Activated CD8-positive, alpha-beta memory T cell treated with anti-CD3 and anti-CD28 coated beads for 4 hours (primary cell): ENCODE measurements at regions not wholly inside any gene's neighbourhood (a gene's known extent, or its start where the extent isn't known, plus 50 kb on each side); places are given as distances from the start of the nearest gene placed in this dataset.

ENCODE experiments used
- DNase-seq, 2 donors: peaks; one replicate each; pipeline ENCODE4 v3.0.0-alpha.2; 2020; ENCODE audit warnings: low read depth in 2 of 2

GRCh38 chr13:90156390-90156789, 1191.1 kb upstream of the MIR17HG start:
- no peak for DNase-seq

- no peak for DNase-seq
Observed at GRCh38 chr13:90168953-90169352, 1178.5 kb upstream of the MIR17HG start.

GRCh38 chr13:90170208-90170607, 1177.3 kb upstream of the MIR17HG start:
- DNase-seq, result no peak

- no peak for DNase-seq
Observed at GRCh38 chr13:90171649-90172048, 1175.8 kb upstream of the MIR17HG start.

GRCh38 chr13:90177512-90177911, 1170.0 kb upstream of the MIR17HG start:
- DNase-seq, result no peak

- DNase-seq, result no peak
Observed at GRCh38 chr13:90184355-90184754, 1163.1 kb upstream of the MIR17HG start.

- DNase-seq, result no peak
Observed at GRCh38 chr13:90185734-90186133, 1161.8 kb upstream of the MIR17HG start.

GRCh38 chr13:90187478-90188350, 1159.8 kb upstream of the MIR17HG start:
- DNase-seq, result no peak

GRCh38 chr13:90188351-90188636, 1159.2 kb upstream of the MIR17HG start:
- DNase-seq, result no peak

GRCh38 chr13:90197722-90198121, 1149.8 kb upstream of the MIR17HG start:
- no peak for DNase-seq

- no peak for DNase-seq
Observed at GRCh38 chr13:90201202-90201601, 1146.3 kb upstream of the MIR17HG start.

GRCh38 chr13:90201676-90202460, 1145.6 kb upstream of the MIR17HG start:
- no peak for DNase-seq

- DNase-seq, result no peak
Observed at GRCh38 chr13:90205081-90205480, 1142.4 kb upstream of the MIR17HG start.

- no peak for DNase-seq
Observed at GRCh38 chr13:90205911-90206310, 1141.6 kb upstream of the MIR17HG start.

GRCh38 chr13:90217275-90217674, 1130.2 kb upstream of the MIR17HG start:
- no peak for DNase-seq

GRCh38 chr13:90222758-90223157, 1124.7 kb upstream of the MIR17HG start:
- no peak for DNase-seq

- DNase-seq, result no peak
Observed at GRCh38 chr13:90230311-90230710, 1117.2 kb upstream of the MIR17HG start.

- no peak for DNase-seq
Observed at GRCh38 chr13:90232291-90232690, 1115.2 kb upstream of the MIR17HG start.

GRCh38 chr13:90233933-90234672, 1113.4 kb upstream of the MIR17HG start:
- DNase-seq, result no peak

- DNase-seq, result no peak
Observed at GRCh38 chr13:90237852-90238251, 1109.6 kb upstream of the MIR17HG start.

- DNase-seq, result no peak
Observed at GRCh38 chr13:90238413-90238812, 1109.1 kb upstream of the MIR17HG start.

- no peak for DNase-seq
Observed at GRCh38 chr13:90239130-90239529, 1108.4 kb upstream of the MIR17HG start.
